Thyroid gland (tissue), 4 donors: ENCODE measurements at regions not wholly inside any gene's neighbourhood (a gene's known extent, or its start where the extent isn't known, plus 50 kb on each side); places are given as distances from the start of the nearest gene placed in this dataset.

ENCODE experiments used
- CTCF ChIP-seq, 6 experiments: fragments of 200-600 bp in 3 of 6; fragments of 450-650 bp in 3 of 6; sonication (generic) in 3 of 6; IDR thresholded peaks; one replicate each; pipeline ENCODE4 v1.5.1; 2016 to 2019; ENCODE audit warnings: antibody characterized with exemption in 6 of 6, mild to moderate bottlenecking in 2 of 6, inconsistent platforms in 1 of 6, moderate library complexity in 1 of 6
- POLR2A ChIP-seq, 2 donors: fragments of 450-650 bp; IDR thresholded peaks; one replicate each; pipeline ENCODE4 v1.6.1; 2017; ENCODE audit warnings: antibody characterized with exemption in 2 of 2, mild to moderate bottlenecking in 2 of 2, moderate library complexity in 1 of 2

GRCh38 chr19:27753622-27754021 is 1459.3 kb downstream of the UQCRFS1 start:
- TF ChIP-seq CTCF (IDR thresholded peaks at IDR 0.05) (no peak), POLR2A (IDR thresholded peaks at IDR 0.05) (no peak)
